H1 (cell line): ENCODE measurements at regions not wholly inside any gene's neighbourhood (a gene's known extent, or its start where the extent isn't known, plus 50 kb on each side); places are given as distances from the start of the nearest gene placed in this dataset.

Experiments
- CTCF ChIA-PET: fragments of 300-600 bp; sonication (Branson Sonifier 250); formaldehyde crosslinking; loops from one replicate; lab custom pipeline; 2021; ENCODE audit not compliant: partially characterized antibody; lab: Charles Lee
- POLR2A ChIA-PET: fragments of 300-600 bp; sonication (Branson Sonifier 250); formaldehyde crosslinking; loops from one replicate; lab custom pipeline; 2021; ENCODE audit warnings: inconsistent platforms; ENCODE audit not compliant: partially characterized antibody; lab: Charles Lee
- DNase-seq, 2 experiments: peaks; one replicate each; pipeline versions ENCODE4 v3.0.0 to v3.0.0-alpha.2; 2010 to 2022; ENCODE audit warnings: low spot score in 2 of 2, low read depth in 1 of 2, mixed read lengths in 1 of 2
- FAIRE-seq: peaks from 2 replicates; lab custom pipeline; 2011; peaks lifted over from hg19 to GRCh38; lab: Jason Lieb, UNC
- H2AFZ ChIP-seq: 2 replicates; pipeline ENCODE4 v1.8.1; 2012; ENCODE audit warnings: low read length, inconsistent platforms
- H2AK5ac ChIP-seq: 2 replicates; pipeline ENCODE4 v1.6.1; 2013; ENCODE audit warnings: low read depth, low read length
- H2BK120ac ChIP-seq: replicated peaks from 2 replicates; pipeline ENCODE3; 2013; ENCODE audit warnings: low read depth, low read length, inconsistent platforms
- H2BK12ac ChIP-seq: 2 replicates; pipeline ENCODE4 v1.6.1; 2013; ENCODE audit warnings: low read depth, low read length
- H2BK15ac ChIP-seq: 2 replicates; pipeline ENCODE4 v1.6.1; 2013; ENCODE audit warnings: low read length
- H2BK20ac ChIP-seq: 2 replicates; pipeline ENCODE4 v1.6.1; 2013; ENCODE audit warnings: low read length
- H2BK5ac ChIP-seq: 2 replicates; pipeline ENCODE4 v1.6.1; 2013; ENCODE audit warnings: low read depth, low read length
- H3K14ac ChIP-seq: 2 replicates; pipeline ENCODE4 v1.6.1; 2013; ENCODE audit warnings: inconsistent platforms; ENCODE audit not compliant: insufficient read length
- H3K18ac ChIP-seq: 2 replicates; pipeline ENCODE4 v1.6.1; 2013; ENCODE audit warnings: low read length; ENCODE audit errors: extremely low read depth
- H3K23ac ChIP-seq: 2 replicates; pipeline ENCODE4 v1.6.1; 2013; ENCODE audit warnings: inconsistent platforms; ENCODE audit not compliant: insufficient read length
- H3K23me2 ChIP-seq: 2 replicates; pipeline ENCODE4 v1.6.1; 2013; ENCODE audit warnings: low read depth, low read length
- H3K27ac ChIP-seq: 2 replicates; pipeline ENCODE4 v1.6.1; 2011; ENCODE audit warnings: low read depth, low read length, inconsistent platforms
- H3K27me3 ChIP-seq, 4 experiments: replicated peaks in 1 of 4; 1 replicate in 1 of 4; 2 replicates in 3 of 4; pipeline versions ENCODE4 v1.6.1 to v1.8.1; 2011 to 2013; ENCODE audit warnings: low read length in 3 of 4, mild to moderate bottlenecking in 3 of 4, inconsistent platforms in 2 of 4, mixed read lengths in 2 of 4, moderate library complexity in 1 of 4; ENCODE audit not compliant: control insufficient read depth in 3 of 4, insufficient read depth in 3 of 4; ENCODE audit errors: extremely low read depth in 1 of 4
- H3K36me3 ChIP-seq, 4 experiments: 2 replicates each; pipeline versions ENCODE4 v1.6.1 to v1.8.1; 2011 to 2013; ENCODE audit warnings: mild to moderate bottlenecking in 4 of 4, low read length in 3 of 4, moderate library complexity in 2 of 4, control low read depth in 1 of 4, inconsistent platforms in 1 of 4; ENCODE audit not compliant: insufficient read depth in 4 of 4, control insufficient read depth in 2 of 4
- H3K4ac ChIP-seq: replicated peaks from 2 replicates; pipeline ENCODE3; 2013; ENCODE audit warnings: low read length, low read depth, mixed read lengths, inconsistent platforms; ENCODE audit not compliant: insufficient read length
- H3K4me1 ChIP-seq, 4 experiments: replicated peaks in 1 of 4; 1 replicate in 1 of 4; 2 replicates in 3 of 4; pipeline versions ENCODE4 v1.6.1 to v1.8.1; 2011 to 2013; ENCODE audit warnings: low read length in 3 of 4, inconsistent platforms in 2 of 4, mixed read lengths in 1 of 4; ENCODE audit not compliant: insufficient read depth in 4 of 4, control insufficient read depth in 3 of 4
- H3K4me2 ChIP-seq, 2 experiments: 2 replicates each; pipeline versions ENCODE4 v1.6.1 to v1.8.1; 2011 to 2013; ENCODE audit warnings: low read depth in 2 of 2, low read length in 2 of 2, control low read depth in 1 of 2, inconsistent platforms in 1 of 2, mild to moderate bottlenecking in 1 of 2; ENCODE audit not compliant: insufficient read depth in 1 of 2
- H3K4me3 ChIP-seq, 4 experiments: fragments of 200-600, 300-600 bp in 1 of 4; sonication (generic), shearing (Covaris generic), sonication (Bioruptor Twin) in 1 of 4; 2 replicates each; pipeline versions ENCODE4 v1.5.1 to v1.8.1; 2011 to 2016; ENCODE audit warnings: low read length in 4 of 4, low read depth in 3 of 4, control low read depth in 2 of 4, inconsistent platforms in 2 of 4, mild to moderate bottlenecking in 2 of 4, mixed read lengths in 1 of 4, moderate library complexity in 1 of 4; ENCODE audit not compliant: insufficient read depth in 2 of 4; ENCODE audit errors: extremely low read depth in 1 of 4
- H3K56ac ChIP-seq: replicated peaks from 2 replicates; pipeline ENCODE3; 2013; ENCODE audit warnings: low read depth, mild to moderate bottlenecking, mixed read lengths, low read length, inconsistent platforms; ENCODE audit not compliant: insufficient read length
- H3K79me1 ChIP-seq: 2 replicates; pipeline ENCODE4 v1.6.1; 2013; ENCODE audit warnings: low read depth, low read length, control low read depth
- H3K79me2 ChIP-seq, 2 experiments: 2 replicates each; pipeline versions ENCODE4 v1.6.1 to v1.8.1; 2012 to 2013; ENCODE audit warnings: low read length in 2 of 2, mild to moderate bottlenecking in 2 of 2, inconsistent platforms in 1 of 2; ENCODE audit not compliant: insufficient read depth in 2 of 2, control insufficient read depth in 1 of 2
- H3K9ac ChIP-seq, 4 experiments: replicated peaks in 1 of 4; 1 replicate in 1 of 4; 2 replicates in 3 of 4; pipeline versions ENCODE4 v1.6.1 to v1.8.1; 2011 to 2013; ENCODE audit warnings: low read depth in 3 of 4, low read length in 3 of 4, control low read depth in 2 of 4, mild to moderate bottlenecking in 2 of 4, moderate library complexity in 2 of 4, inconsistent platforms in 1 of 4; ENCODE audit errors: extremely low read depth in 1 of 4
- H3K9me3 ChIP-seq, 2 experiments: 2 replicates each; pipeline versions ENCODE4 v1.6.1 to v1.8.1; 2012 to 2013; ENCODE audit warnings: mild to moderate bottlenecking in 2 of 2, moderate library complexity in 2 of 2, control low read depth in 1 of 2, inconsistent platforms in 1 of 2, low read depth in 1 of 2, low read length in 1 of 2, mixed read lengths in 1 of 2; ENCODE audit not compliant: insufficient read depth in 2 of 2
- H4K20me1 ChIP-seq, 2 experiments: replicated peaks in 1 of 2; 2 replicates each; pipeline versions ENCODE3 to v1.8.1; 2011 to 2013; ENCODE audit warnings: inconsistent platforms in 2 of 2, low read length in 2 of 2, mild to moderate bottlenecking in 1 of 2; ENCODE audit not compliant: insufficient read depth in 2 of 2, control insufficient read depth in 1 of 2
- H4K5ac ChIP-seq: 2 replicates; pipeline ENCODE4 v1.6.1; 2013; ENCODE audit warnings: low read length, low read depth, mixed read lengths, inconsistent platforms; ENCODE audit not compliant: insufficient read length
- H4K8ac ChIP-seq: 2 replicates; pipeline ENCODE4 v1.8.0; 2013; ENCODE audit warnings: mild to moderate bottlenecking, moderate library complexity, low read length, inconsistent platforms; ENCODE audit not compliant: insufficient read depth; ENCODE audit errors: extremely low read depth
- H4K91ac ChIP-seq: replicated peaks from 2 replicates; pipeline ENCODE3; 2013; ENCODE audit warnings: low read length, mixed read lengths, inconsistent platforms; ENCODE audit not compliant: insufficient read length
- ASH2L ChIP-seq: fragments of 200-600, 300-600 bp; sonication (generic); IDR thresholded peaks from one replicate; pipeline ENCODE4 v1.7.1; 2017; ENCODE audit warnings: low read length
- JUN ChIP-seq: IDR thresholded peaks from 2 replicates; pipeline ENCODE4 v1.6.1; 2011; ENCODE audit warnings: low read depth, mild to moderate bottlenecking, improper control_type of control experiment, low read length
- SRF ChIP-seq: IDR thresholded peaks from 2 replicates; pipeline ENCODE4 v1.6.1; 2011; ENCODE audit warnings: mild to moderate bottlenecking, low read depth, low read length, moderate library complexity
- WGBS, 2 experiments: shearing (Covaris generic) in 1 of 2; methylation state at CpG; one replicate each; pipeline versions ENCODE4 v1.1.6 to v1.1.7; 2013 to 2015; ENCODE audit warnings: low lambda C conversion rate in 2 of 2, mixed read lengths in 2 of 2, inconsistent platforms in 1 of 2, low coverage in 1 of 2, missing lambda C conversion rate in 1 of 2; ENCODE audit not compliant: insufficient replicate concordance in 2 of 2, insufficient coverage in 1 of 2, insufficient read length in 1 of 2; ENCODE audit errors: extremely low coverage in 1 of 2, missing lambda C conversion rate in 1 of 2; 5-methylcytosine and 5-hydroxymethylcytosine counted together

GRCh38 chr16:27640277-27640600 lies 90.3 kb downstream of the KATNIP start:
- Histone ChIP-seq H2BK15ac (no peak overlapping the region), H4K8ac (no peak overlapping the region), H3K36me3 (no peaks in the 10 kb centered on the region), H3K27me3 (no peaks in the 10 kb centered on the region), H3K56ac (no peak overlapping the region), H2BK120ac (no peak overlapping the region), H3K14ac (no peak overlapping the region), H2AK5ac (0 out of 2 replicates have a peak overlapping the region, but pooled peaks have one; percentile 18), H3K4me3 (no peak overlapping the region), H2BK5ac (peak overlapping the region; percentile 56; the same call in 1 of the 2 replicates), H2BK12ac (no peak overlapping the region)
- no peak for TF ChIP-seq SRF
- TF ChIP-seq ASH2L, result no peak
- TF ChIP-seq JUN, result no peak
- TF ChIP-seq, all 59 proteins: peak for 0
- 55% methylated on average over 6 of the region's 6 CpGs; no CpG with 5 or more reads in 1 of the 2 experiments for WGBS, 2 experiments
- no peak overlapping the region for H2AFZ ChIP-seq
- ChIA-PET POLR2A (interaction anchor here (0.7 kb wide), 1 partner anchor 15 kb away, joined by 3 read pairs; no protein-coding TSS in a partner anchor), CTCF (interaction anchor here (0.6 to 3.0 kb wide), 36 partner anchors 9 to 426 kb away, joined by 3 to 35 read pairs (median 3); no protein-coding TSS in a partner anchor)
- no peaks in the 10 kb centered on the region for H3K23me2 ChIP-seq
- H3K4me1 ChIP-seq, result peaks cover 0 to 9% (median 5%) of the 10 kb centered on the region in 4 experiments; a peak in 6 of 7 replicates
- FAIRE-seq, result no peak
- H3K4me2 ChIP-seq, result peak overlapping the region in 1 of 2 experiments; percentile 27; a peak in 2 of 4 replicates
- no peaks in the 10 kb centered on the region for H3K79me2 ChIP-seq
- no peak overlapping the region for H3K9ac ChIP-seq
- no peak overlapping the region for H3K23ac ChIP-seq
- no peaks in the 10 kb centered on the region for H4K20me1 ChIP-seq
- no peak overlapping the region for H2BK20ac ChIP-seq
- 0 out of 2 replicates have a peak overlapping the region, but pooled peaks have one; percentile 24 for H3K18ac ChIP-seq
- H3K27ac ChIP-seq, result no peak overlapping the region
- no peaks in the 10 kb centered on the region for H3K79me1 ChIP-seq
- no peak overlapping the region for H3K4ac ChIP-seq
- no peak overlapping the region for H4K5ac ChIP-seq
- no peak overlapping the region for H4K91ac ChIP-seq
- no peaks in the 10 kb centered on the region for H3K9me3 ChIP-seq
- DNase-seq, result peak; percentile 17 to 56
